ENCODE measurements at regions not wholly inside any gene's neighbourhood (a gene's known extent, or its start where the extent isn't known, plus 50 kb on each side); places are given as distances from the start of the nearest gene placed in this dataset.

DNA sequence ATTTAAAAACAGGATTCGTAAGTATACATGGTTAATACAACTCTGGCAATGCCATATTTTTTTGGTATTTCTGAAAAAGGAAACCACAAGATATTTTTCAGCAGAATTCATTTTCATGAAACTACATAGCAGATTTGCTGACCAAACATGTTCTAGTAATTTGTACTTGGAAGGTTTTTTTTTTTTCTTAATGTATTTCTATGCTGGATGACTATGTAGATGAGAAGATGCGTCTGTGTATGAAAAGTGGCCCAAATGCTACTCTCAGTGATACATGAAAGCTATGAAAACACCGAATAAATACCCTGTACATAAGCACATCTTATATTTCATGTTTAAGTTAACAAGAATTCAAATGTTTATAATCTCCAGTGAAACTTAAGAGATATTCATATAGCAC, 400.9 kb upstream of the CYLC2 start:
- no peaks in the 10 kb centered on the region for H3K4me1 ChIP-seq (ENCODE audit: control insufficient read depth in 2 of 2, insufficient read depth in 1 of 2, low read depth in 1 of 2, low read length in 2 of 2)
- no CpG with 5 or more reads among the region's 3 CpGs for WGBS, 2 donors (ENCODE audit: extremely low coverage in 2 of 2, insufficient read length in 2 of 2, insufficient replicate concordance in 1 of 2)

GRCh38 chr9:102587281-102587680, 407.9 kb upstream of the CYLC2 start:
- H3K27ac ChIP-seq (replicated peaks; ENCODE audit: low read length) = no peak overlapping the region
- no peak overlapping the region for H2BK120ac ChIP-seq (ENCODE audit: low read depth, low read length)
- no peak overlapping the region for H3K14ac ChIP-seq (ENCODE audit: low read length)
- no peak overlapping the region for H2AFZ ChIP-seq (ENCODE audit: low read length)
- no peaks in the 10 kb centered on the region for H3K36me3 ChIP-seq (replicated peaks in 1 of 2; ENCODE audit: control insufficient read depth in 2 of 2, insufficient read depth in 2 of 2, low read length in 2 of 2)
- no CpG with 5 or more reads among the region's 2 CpGs for WGBS, 2 donors (ENCODE audit: extremely low coverage in 2 of 2, insufficient read length in 2 of 2, insufficient replicate concordance in 1 of 2)
- no peak overlapping the region for H3K23ac ChIP-seq (ENCODE audit: low read depth, low read length, poor library complexity)
- no peak for DNase-seq (ENCODE audit: low spot score)
- no peak overlapping the region for H3K18ac ChIP-seq (ENCODE audit: low read length)
- no peak overlapping the region for H3K4me3 ChIP-seq (ENCODE audit: low read length in 2 of 2)
- H4K8ac ChIP-seq (ENCODE audit: low read depth, low read length) = no peak overlapping the region
- no peaks in the 10 kb centered on the region for H3K9me3 ChIP-seq (replicated peaks in 1 of 2; ENCODE audit: control insufficient read depth in 2 of 2, insufficient read depth in 1 of 2, low read depth in 1 of 2, low read length in 2 of 2)
- no peaks in the 10 kb centered on the region for H3K79me1 ChIP-seq (ENCODE audit: low read depth, low read length)
- no peak overlapping the region for H2BK15ac ChIP-seq (ENCODE audit: low read length)
- H3K4me2 ChIP-seq (ENCODE audit: insufficient read depth, low read length, poor library complexity, severe bottlenecking) = no peak overlapping the region
- H3K9ac ChIP-seq (ENCODE audit: low read depth, low read length, poor library complexity) = no peak overlapping the region
- no peak overlapping the region for H3K4ac ChIP-seq (ENCODE audit: low read length)
- no peak overlapping the region for H2BK5ac ChIP-seq (ENCODE audit: low read length)
- no peak overlapping the region for H4K91ac ChIP-seq (ENCODE audit: low read depth, low read length, poor library complexity)
- H3K27me3 ChIP-seq (ENCODE audit: control insufficient read depth in 3 of 3, insufficient read depth in 3 of 3, low read depth in 1 of 3, low read length in 3 of 3) = no peaks in the 10 kb centered on the region
- no peaks in the 10 kb centered on the region for H3K4me1 ChIP-seq (ENCODE audit: control insufficient read depth in 2 of 2, insufficient read depth in 1 of 2, low read depth in 1 of 2, low read length in 2 of 2)
- no peak overlapping the region for H2BK12ac ChIP-seq (ENCODE audit: low read length)
- H2AK5ac ChIP-seq (ENCODE audit: low read depth, low read length) = no peak overlapping the region

More for the DNA sequence above, 400.9 kb upstream of the CYLC2 start:
- no peak overlapping the region for H3K27ac ChIP-seq (replicated peaks; ENCODE audit: low read length)
- H2AFZ ChIP-seq (ENCODE audit: low read length) = no peak overlapping the region
- H3K36me3 ChIP-seq (replicated peaks in 1 of 2; ENCODE audit: control insufficient read depth in 2 of 2, insufficient read depth in 2 of 2, low read length in 2 of 2) = no peaks in the 10 kb centered on the region
- no peak overlapping the region for H3K4ac ChIP-seq (ENCODE audit: low read length)
- H2BK5ac ChIP-seq (ENCODE audit: low read length) = no peak overlapping the region
- no peak overlapping the region for H4K91ac ChIP-seq (ENCODE audit: low read depth, low read length, poor library complexity)
- no peak overlapping the region for H3K23ac ChIP-seq (ENCODE audit: low read depth, low read length, poor library complexity)
- no peaks in the 10 kb centered on the region for H3K79me1 ChIP-seq (ENCODE audit: low read depth, low read length)
- no peak overlapping the region for H3K14ac ChIP-seq (ENCODE audit: low read length)
- H4K8ac ChIP-seq (ENCODE audit: low read depth, low read length) = no peak overlapping the region
- no peaks in the 10 kb centered on the region for H3K27me3 ChIP-seq (ENCODE audit: control insufficient read depth in 3 of 3, insufficient read depth in 3 of 3, low read depth in 1 of 3, low read length in 3 of 3)
- no peak overlapping the region for H2BK15ac ChIP-seq (ENCODE audit: low read length)
- DNase-seq (ENCODE audit: low spot score) = no peak
- no peak overlapping the region for H3K4me3 ChIP-seq (ENCODE audit: low read length in 2 of 2)
- H3K9me3 ChIP-seq (replicated peaks in 1 of 2; ENCODE audit: control insufficient read depth in 2 of 2, insufficient read depth in 1 of 2, low read depth in 1 of 2, low read length in 2 of 2) = no peaks in the 10 kb centered on the region
- H3K4me2 ChIP-seq (ENCODE audit: insufficient read depth, low read length, poor library complexity, severe bottlenecking) = no peak overlapping the region
- no peak overlapping the region for H3K9ac ChIP-seq (ENCODE audit: low read depth, low read length, poor library complexity)
- no peak overlapping the region for H2AK5ac ChIP-seq (ENCODE audit: low read depth, low read length)
- no peak overlapping the region for H2BK12ac ChIP-seq (ENCODE audit: low read length)
- no peak overlapping the region for H3K18ac ChIP-seq (ENCODE audit: low read length)
- no peak overlapping the region for H2BK120ac ChIP-seq (ENCODE audit: low read depth, low read length)

GRCh38 chr9:102569436-102569835, 425.7 kb upstream of the CYLC2 start:
- H2BK15ac ChIP-seq (ENCODE audit: low read length) = no peak overlapping the region
- no peaks in the 10 kb centered on the region for H3K4me1 ChIP-seq (ENCODE audit: control insufficient read depth in 2 of 2, insufficient read depth in 1 of 2, low read depth in 1 of 2, low read length in 2 of 2)
- H3K27ac ChIP-seq (replicated peaks; ENCODE audit: low read length) = no peak overlapping the region
- no CpG with 5 or more reads among the region's 3 CpGs for WGBS, 2 donors (ENCODE audit: extremely low coverage in 2 of 2, insufficient read length in 2 of 2, insufficient replicate concordance in 1 of 2)
- H3K14ac ChIP-seq (ENCODE audit: low read length) = peak overlapping the region; percentile 31
- no peak overlapping the region for H2BK5ac ChIP-seq (ENCODE audit: low read length)
- no peak overlapping the region for H3K18ac ChIP-seq (ENCODE audit: low read length)
- H3K9ac ChIP-seq (ENCODE audit: low read depth, low read length, poor library complexity) = no peak overlapping the region
- H3K4me3 ChIP-seq (ENCODE audit: low read length in 2 of 2) = no peak overlapping the region
- no peak overlapping the region for H2AFZ ChIP-seq (ENCODE audit: low read length)
- no peaks in the 10 kb centered on the region for H3K79me1 ChIP-seq (ENCODE audit: low read depth, low read length)
- H3K23ac ChIP-seq (ENCODE audit: low read depth, low read length, poor library complexity) = no peak overlapping the region
- no peak overlapping the region for H4K91ac ChIP-seq (ENCODE audit: low read depth, low read length, poor library complexity)
- no peak overlapping the region for H4K8ac ChIP-seq (ENCODE audit: low read depth, low read length)
- no peaks in the 10 kb centered on the region for H3K27me3 ChIP-seq (ENCODE audit: control insufficient read depth in 3 of 3, insufficient read depth in 3 of 3, low read depth in 1 of 3, low read length in 3 of 3)
- H3K4ac ChIP-seq (ENCODE audit: low read length) = no peak overlapping the region
- H3K36me3 ChIP-seq (replicated peaks in 1 of 2; ENCODE audit: control insufficient read depth in 2 of 2, insufficient read depth in 2 of 2, low read length in 2 of 2) = no peaks in the 10 kb centered on the region
- DNase-seq (ENCODE audit: low spot score) = no peak
- no peak overlapping the region for H2BK120ac ChIP-seq (ENCODE audit: low read depth, low read length)
- no peak overlapping the region for H2AK5ac ChIP-seq (ENCODE audit: low read depth, low read length)
- H2BK12ac ChIP-seq (ENCODE audit: low read length) = no peak overlapping the region
- no peaks in the 10 kb centered on the region for H3K9me3 ChIP-seq (replicated peaks in 1 of 2; ENCODE audit: control insufficient read depth in 2 of 2, insufficient read depth in 1 of 2, low read depth in 1 of 2, low read length in 2 of 2)
- H3K4me2 ChIP-seq (ENCODE audit: insufficient read depth, low read length, poor library complexity, severe bottlenecking) = no peak overlapping the region

DNA sequence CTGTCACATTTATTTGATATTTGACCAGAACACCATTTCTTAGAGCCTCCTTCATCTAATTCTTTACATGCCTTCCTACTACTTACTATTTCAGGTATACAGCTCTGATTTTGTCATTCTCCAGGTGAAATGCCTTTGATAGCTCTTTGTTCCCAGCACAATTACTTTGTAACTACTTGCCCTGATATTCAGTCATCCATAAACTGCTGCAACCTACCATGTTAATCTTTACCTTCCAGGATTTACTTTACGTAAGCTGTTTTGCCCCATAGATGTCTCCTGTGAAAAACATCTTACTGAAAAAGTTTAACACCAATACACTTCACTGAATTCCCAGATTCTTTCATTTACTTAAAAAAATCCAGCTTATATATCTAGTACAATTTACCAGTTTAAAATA, 443.8 kb upstream of the CYLC2 start:
- Histone ChIP-seq H2AFZ (ENCODE audit: low read length) (no peak overlapping the region), H3K9ac (ENCODE audit: low read depth, low read length, poor library complexity) (no peak overlapping the region), H3K36me3 (replicated peaks in 1 of 2; ENCODE audit: control insufficient read depth in 2 of 2, insufficient read depth in 2 of 2, low read length in 2 of 2) (no peaks in the 10 kb centered on the region), H4K8ac (ENCODE audit: low read depth, low read length) (no peak overlapping the region), H3K79me1 (ENCODE audit: low read depth, low read length) (no peaks in the 10 kb centered on the region), H2BK5ac (ENCODE audit: low read length) (no peak overlapping the region), H3K4me1 (ENCODE audit: control insufficient read depth in 2 of 2, insufficient read depth in 1 of 2, low read depth in 1 of 2, low read length in 2 of 2) (no peaks in the 10 kb centered on the region), H3K4ac (ENCODE audit: low read length) (no peak overlapping the region), H3K14ac (ENCODE audit: low read length) (no peak overlapping the region), H3K9me3 (replicated peaks in 1 of 2; ENCODE audit: control insufficient read depth in 2 of 2, insufficient read depth in 1 of 2, low read depth in 1 of 2, low read length in 2 of 2) (peaks cover 4% of the 10 kb centered on the region in 2 donors), H3K4me3 (ENCODE audit: low read length in 2 of 2) (no peak overlapping the region), H2BK15ac (ENCODE audit: low read length) (no peak overlapping the region), H3K27ac (replicated peaks; ENCODE audit: low read length) (no peak overlapping the region), H4K91ac (ENCODE audit: low read depth, low read length, poor library complexity) (no peak overlapping the region), H3K27me3 (ENCODE audit: control insufficient read depth in 3 of 3, insufficient read depth in 3 of 3, low read depth in 1 of 3, low read length in 3 of 3) (no peaks in the 10 kb centered on the region), H3K23ac (ENCODE audit: low read depth, low read length, poor library complexity) (no peak overlapping the region), H2AK5ac (ENCODE audit: low read depth, low read length) (no peak overlapping the region), H2BK120ac (ENCODE audit: low read depth, low read length) (no peak overlapping the region), H2BK12ac (ENCODE audit: low read length) (no peak overlapping the region), H3K18ac (ENCODE audit: low read length) (no peak overlapping the region), H3K4me2 (ENCODE audit: insufficient read depth, low read length, poor library complexity, severe bottlenecking) (no peak overlapping the region)
- no peak for DNase-seq (ENCODE audit: low spot score)
- WGBS, 2 donors (ENCODE audit: extremely low coverage in 2 of 2, insufficient read length in 2 of 2, insufficient replicate concordance in 1 of 2) = no CpG with 5 or more reads among the region's 1 CpG

Data from neuronal stem cell (in vitro differentiated cells).